WTC11 (cell line): ENCODE measurements at regions not wholly inside any gene's neighbourhood (a gene's known extent, or its start where the extent isn't known, plus 50 kb on each side); places are given as distances from the start of the nearest gene placed in this dataset.

ENCODE experiments used
- CTCF ChIP-seq: fragments of 200-600 bp; IDR thresholded peaks from 2 replicates; pipeline ENCODE4 v1.8.0; 2022; ENCODE audit warnings: antibody characterized with exemption
- GABPB1 ChIP-seq: sonication (generic); formaldehyde crosslinking; IDR thresholded peaks from 2 replicates; pipeline ENCODE4 v1.8.1; 2023; ENCODE audit warnings: mild to moderate bottlenecking, missing genetic modification reagents
- RELA ChIP-seq: sonication (generic); formaldehyde crosslinking; IDR thresholded peaks from 2 replicates; pipeline ENCODE4 v1.8.1; 2022; ENCODE audit warnings: missing genetic modification reagents, mild to moderate bottlenecking, borderline replicate concordance
- ZNF416 ChIP-seq: fragments of 250-450 bp; sonication (Bioruptor Pico); IDR thresholded peaks from 2 replicates; pipeline ENCODE4 v1.9.0; 2021; ENCODE audit warnings: mild to moderate bottlenecking, inconsistent platforms
- ZNF512 ChIP-seq: sonication (generic); formaldehyde crosslinking; IDR thresholded peaks from 2 replicates; pipeline ENCODE4 v1.8.1; 2022; ENCODE audit warnings: missing genetic modification reagents, borderline replicate concordance

- TF ChIP-seq RELA (no peak), ZNF512 (CRISPR knock-in tag) (no peak), ZNF416 (CRISPR knock-in tag) (no peak), CTCF (no peak), GABPB1 (CRISPR knock-in tag) (no peak)
Observed at GRCh38 chr13:112165712-112166111, 98.8 kb downstream of the SOX1 start.
